Activated CD4-positive, alpha-beta T cell treated with anti-CD3 and anti-CD28 coated beads, Interleukin-2, amount 50 U/mL, for 16 hours (primary cell): ENCODE measurements at regions not wholly inside any gene's neighbourhood (a gene's known extent, or its start where the extent isn't known, plus 50 kb on each side); places are given as distances from the start of the nearest gene placed in this dataset.

Experiments used
- DNase-seq: peaks from one replicate; pipeline ENCODE4 v3.0.0-alpha.2; 2020

DNA sequence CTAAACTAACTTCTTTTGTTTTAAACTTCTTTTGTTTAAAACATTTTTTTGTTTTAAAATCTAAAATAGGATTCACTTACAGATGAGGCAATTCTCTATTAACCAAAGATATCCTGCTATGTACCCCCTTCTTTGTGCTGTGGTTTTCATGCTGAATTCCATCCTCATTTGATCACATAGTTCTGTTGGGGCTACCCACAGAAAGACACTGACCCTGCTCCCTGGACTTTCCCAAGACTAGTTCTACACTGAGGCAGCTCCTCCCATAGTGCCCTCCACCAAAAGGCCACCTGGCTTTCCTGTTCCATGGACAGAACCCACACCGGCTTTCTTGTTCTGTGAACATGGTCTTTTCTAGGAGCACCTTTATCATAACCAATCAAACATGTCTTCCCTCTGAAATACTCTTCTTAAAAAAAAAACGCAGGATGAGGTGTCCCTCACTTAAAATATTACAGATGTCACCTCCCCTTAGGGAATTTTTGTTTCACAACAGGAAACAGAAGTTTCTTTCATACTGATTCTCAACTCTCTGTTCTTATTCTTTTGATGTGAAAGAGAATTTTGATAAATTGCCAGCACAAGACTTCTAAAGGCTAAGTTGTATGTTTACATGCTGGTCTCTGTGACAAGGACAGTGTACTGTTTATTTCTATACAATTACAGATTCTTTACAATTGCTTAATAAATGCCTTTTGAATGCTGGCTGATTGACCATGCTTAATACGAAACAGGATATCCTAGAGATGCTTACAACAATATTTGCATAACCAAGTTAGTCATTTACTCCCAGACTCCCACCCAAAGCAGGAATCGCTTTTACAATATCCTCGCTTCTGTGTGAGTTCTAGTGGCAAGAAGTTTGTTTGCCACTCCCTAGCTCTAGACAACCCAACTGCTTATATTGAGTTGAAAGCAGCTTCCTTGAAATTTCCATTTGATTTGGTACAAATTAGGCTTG lies 300.4 kb downstream of the DTWD2 start:
- no peak for DNase-seq

- DNase-seq, result no peak
Measured at GRCh38 chr5:118687100-118687499, 301.2 kb downstream of the DTWD2 start.

GRCh38 chr5:118681655-118682054 lies 306.7 kb downstream of the DTWD2 start:
- DNase-seq, result no peak

DNA sequence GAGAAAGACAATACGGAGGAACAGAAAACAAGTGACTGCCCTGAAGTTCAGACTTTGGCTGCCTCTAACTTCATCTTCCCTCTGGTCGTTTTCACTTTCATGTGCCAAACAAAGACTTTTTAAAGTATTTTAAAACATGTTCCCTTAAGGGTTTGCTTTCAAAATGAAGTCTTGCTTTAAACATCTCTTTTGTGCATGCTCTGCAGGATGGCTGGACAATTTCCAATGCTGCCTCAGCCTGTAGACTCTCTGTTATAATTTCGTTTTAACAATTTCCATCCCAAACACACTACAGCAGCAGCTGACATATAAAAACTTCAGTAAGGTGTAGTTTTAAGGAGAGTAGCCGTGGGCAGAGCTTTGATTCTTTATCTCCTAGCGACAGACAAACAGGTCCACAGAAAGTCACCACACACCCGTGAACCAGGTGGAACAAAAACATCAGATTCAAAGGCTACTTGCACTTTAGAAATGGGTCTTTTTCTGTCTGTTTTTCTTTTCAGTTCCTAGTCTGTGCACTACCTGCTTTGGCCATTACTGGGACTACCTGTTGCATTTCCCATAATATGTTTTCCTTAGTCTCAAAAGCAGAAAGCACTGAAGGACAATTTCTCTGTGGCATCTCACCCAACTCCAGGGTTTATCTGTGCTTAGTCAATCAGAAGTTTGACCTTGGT lies 308.9 kb downstream of the DTWD2 start:
- DNase-seq, result no peak

GRCh38 chr5:118678746-118679145 lies 309.6 kb downstream of the DTWD2 start:
- DNase-seq, result no peak

DNA sequence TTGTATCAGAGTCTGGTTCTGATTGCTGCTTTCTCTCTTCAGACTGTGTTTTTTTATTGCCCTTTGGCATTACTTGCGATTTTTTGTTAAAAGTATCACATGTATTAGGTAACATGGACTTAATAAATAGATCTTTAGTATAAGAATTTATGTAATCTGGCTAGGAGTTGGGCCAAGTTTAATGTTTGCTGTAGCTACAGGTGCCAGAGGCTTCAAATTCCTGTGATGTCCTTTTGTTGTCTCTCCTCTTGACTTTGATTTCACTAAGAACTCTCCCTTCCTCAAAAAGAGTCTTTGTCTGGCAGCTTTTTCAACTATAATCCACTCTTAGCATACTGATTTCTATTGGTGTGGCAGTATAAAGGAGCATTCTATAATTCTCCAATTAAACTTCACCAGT lies 313.1 kb downstream of the DTWD2 start:
- no peak for DNase-seq

- DNase-seq, result no peak
Measured at GRCh38 chr5:118657576-118657975, 330.8 kb downstream of the DTWD2 start.

GRCh38 chr5:118653872-118654271 lies 334.5 kb downstream of the DTWD2 start:
- no peak for DNase-seq

GRCh38 chr5:118653183-118653582 lies 335.2 kb downstream of the DTWD2 start:
- no peak for DNase-seq

- DNase-seq, result no peak
Measured at GRCh38 chr5:118651002-118651401, 337.3 kb downstream of the DTWD2 start.

- DNase-seq, result no peak
Measured at GRCh38 chr5:118647587-118647986, 340.8 kb downstream of the DTWD2 start.

- DNase-seq, result no peak
Measured at GRCh38 chr5:118646917-118647316, 341.4 kb downstream of the DTWD2 start.

GRCh38 chr5:118637947-118638670 lies 350.2 kb downstream of the DTWD2 start:
- no peak for DNase-seq

GRCh38 chr5:118628660-118629354 lies 359.5 kb downstream of the DTWD2 start:
- DNase-seq, result no peak

GRCh38 chr5:118620233-118620632 lies 368.1 kb downstream of the DTWD2 start:
- DNase-seq, result no peak

- DNase-seq, result no peak
Measured at GRCh38 chr5:118619823-118620222, 368.5 kb downstream of the DTWD2 start.

DNA sequence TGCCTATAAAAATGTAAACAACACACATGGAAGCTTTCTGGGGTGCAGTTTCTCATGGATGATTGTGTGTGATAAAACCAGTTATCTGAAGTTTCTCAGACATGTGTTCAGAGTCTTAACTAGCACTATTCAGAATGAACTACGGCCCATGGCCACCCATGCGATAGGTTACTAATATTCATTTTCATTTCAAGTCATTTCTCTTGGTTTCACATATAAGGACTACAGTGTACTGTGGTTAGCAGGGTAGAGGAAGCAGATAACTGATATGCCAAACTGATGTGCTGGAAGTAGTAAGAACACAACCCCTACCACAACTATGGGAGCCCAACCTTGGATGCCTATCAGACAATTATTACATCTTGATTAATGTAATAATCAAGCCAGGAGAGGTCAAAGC lies 372.1 kb downstream of the DTWD2 start:
- DNase-seq, result no peak

DNA sequence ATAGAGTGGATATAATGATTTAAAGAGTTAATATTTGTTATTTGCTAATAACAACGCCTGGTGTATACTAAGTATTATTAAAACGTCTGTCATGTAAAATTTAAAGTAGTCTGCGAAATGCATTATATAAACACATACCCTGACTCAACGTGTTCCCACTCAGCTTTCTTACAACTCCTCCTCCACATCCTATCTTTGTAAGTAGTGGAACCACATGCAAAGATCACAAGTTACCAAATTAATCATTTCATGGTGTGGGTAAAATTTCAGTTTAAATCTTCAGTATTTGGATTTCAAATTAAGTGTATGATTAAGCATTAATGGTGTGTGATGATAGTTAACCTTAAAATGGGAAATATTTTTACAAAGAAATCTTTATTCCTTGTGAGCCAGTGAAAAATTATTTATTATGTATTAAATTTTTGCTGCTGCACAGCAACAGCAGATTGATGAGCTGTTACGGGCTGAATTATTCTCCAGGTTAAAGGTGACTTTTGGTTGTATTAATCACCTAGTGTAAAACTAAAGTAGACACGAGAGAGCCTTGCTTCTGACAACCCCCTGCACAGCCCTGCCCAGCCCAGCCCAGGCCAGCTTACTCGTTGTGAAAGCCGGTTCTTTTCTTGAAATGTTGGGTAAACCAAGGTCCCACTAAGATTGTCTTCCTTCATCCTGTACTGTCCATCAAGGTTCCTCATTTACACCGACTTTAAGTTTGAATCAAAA lies 373.5 kb downstream of the DTWD2 start:
- DNase-seq, result no peak

GRCh38 chr5:118611332-118611945 lies 376.9 kb downstream of the DTWD2 start:
- no peak for DNase-seq

DNA sequence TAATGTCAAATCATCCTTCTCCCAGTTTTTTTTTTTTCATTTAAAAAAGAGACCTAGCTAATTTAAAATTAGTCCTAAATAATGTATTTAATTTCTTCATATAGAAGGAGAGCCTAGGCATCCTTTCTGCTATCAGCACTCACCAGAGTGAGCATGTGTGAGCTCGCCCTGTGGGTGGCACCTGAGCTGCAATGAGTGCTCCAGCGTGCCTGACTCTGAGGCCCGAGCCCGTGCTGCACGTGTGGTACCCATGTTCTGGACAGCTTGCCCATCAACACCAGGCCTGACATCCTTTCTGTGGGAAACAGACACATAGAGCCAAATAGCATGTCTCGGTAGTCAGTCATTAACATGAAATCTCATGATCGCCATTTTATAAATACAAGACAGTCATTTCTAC lies 381.4 kb downstream of the DTWD2 start:
- no peak for DNase-seq

DNA sequence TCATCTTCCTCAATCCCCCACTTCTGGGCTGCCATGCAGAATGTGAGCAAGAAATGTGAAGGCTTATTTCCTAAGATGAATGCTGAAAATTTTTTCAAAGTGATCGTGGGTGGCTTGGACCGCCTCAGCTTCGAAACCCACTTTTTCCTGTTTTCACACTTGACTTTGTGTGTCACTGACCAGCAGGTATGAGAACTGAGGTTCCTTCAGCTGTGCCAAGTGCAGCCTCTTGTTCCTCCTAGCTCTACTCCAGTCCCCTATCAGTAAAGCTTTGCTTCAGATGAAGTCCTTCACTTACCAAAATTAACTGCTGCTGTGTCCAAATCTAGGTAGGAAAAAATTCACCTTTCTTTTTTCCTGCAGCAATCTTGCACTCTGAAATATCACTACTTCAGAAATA lies 382.6 kb downstream of the DTWD2 start:
- no peak for DNase-seq

- DNase-seq, result no peak
Measured at GRCh38 chr5:118604106-118604505, 384.2 kb downstream of the DTWD2 start.
